ENCODE measurements at regions not wholly inside any gene's neighbourhood (a gene's known extent, or its start where the extent isn't known, plus 50 kb on each side); places are given as distances from the start of the nearest gene placed in this dataset.

- H3K4me1 ChIP-seq (ENCODE audit: insufficient read depth, low read length, poor library complexity, severe bottlenecking), result no peaks in the 10 kb centered on the region
- POLR2A ChIA-PET (ENCODE audit: low non-redundant PET), result no interaction called here
- BruUV-seq (replicated peaks), result no TSS peak
- H3K27ac ChIP-seq (ENCODE audit: low read depth, low read length, poor library complexity, severe bottlenecking), result no peak overlapping the region
- H3K4me3 ChIP-seq (ENCODE audit: low read depth, low read length, poor library complexity, severe bottlenecking), result no peak overlapping the region
- no peak for DNase-seq (ENCODE audit: low spot score)
- intact Hi-C loops (cut with micrococcal nuclease; ENCODE audit: unreplicated experiment), result no loop called here
- TF ChIP-seq EZH2 (IDR thresholded peaks at IDR 0.05; ENCODE audit: borderline replicate concordance, low read depth, low read length, poor library complexity, severe bottlenecking), result no peak
- TF ChIP-seq CTCF (conservative IDR thresholded peaks at IDR 0.05; ENCODE audit: low read depth, low read length), result no peak
- peaks cover 12% of the 10 kb centered on the region for H3K9me3 ChIP-seq (ENCODE audit: low read depth, low read length, poor library complexity, severe bottlenecking)
- H3K27me3 ChIP-seq (replicated peaks; ENCODE audit: insufficient read depth, low read depth, low read length, poor library complexity), result no peaks in the 10 kb centered on the region
- H3K36me3 ChIP-seq (ENCODE audit: insufficient read depth, low read length, poor library complexity, severe bottlenecking), result no peaks in the 10 kb centered on the region
- CTCF ChIA-PET, result no interaction called here
Observed at GRCh38 chr2:240229005-240229404, 88.5 kb upstream of the OTOS start.

GRCh38 chr2:240229603-240230235 lies 89.3 kb upstream of the OTOS start:
- POLR2A ChIA-PET (ENCODE audit: low non-redundant PET), result no interaction called here
- Histone ChIP-seq H3K27ac (ENCODE audit: low read depth, low read length, poor library complexity, severe bottlenecking) (no peak overlapping the region), H3K4me3 (ENCODE audit: low read depth, low read length, poor library complexity, severe bottlenecking) (no peak overlapping the region), H3K36me3 (ENCODE audit: insufficient read depth, low read length, poor library complexity, severe bottlenecking) (no peaks in the 10 kb centered on the region), H3K4me1 (ENCODE audit: insufficient read depth, low read length, poor library complexity, severe bottlenecking) (no peaks in the 10 kb centered on the region), H3K27me3 (replicated peaks; ENCODE audit: insufficient read depth, low read depth, low read length, poor library complexity) (no peaks in the 10 kb centered on the region), H3K9me3 (ENCODE audit: low read depth, low read length, poor library complexity, severe bottlenecking) (peaks cover 12% of the 10 kb centered on the region)
- DNase-seq (ENCODE audit: low spot score), result no peak
- no TSS peak for BruUV-seq (replicated peaks)
- CTCF ChIA-PET, result no interaction called here
- no peak for TF ChIP-seq EZH2 (IDR thresholded peaks at IDR 0.05; ENCODE audit: borderline replicate concordance, low read depth, low read length, poor library complexity, severe bottlenecking)
- TF ChIP-seq CTCF (conservative IDR thresholded peaks at IDR 0.05; ENCODE audit: low read depth, low read length), result no peak
- intact Hi-C loops (cut with micrococcal nuclease; ENCODE audit: unreplicated experiment), result no loop called here

- Histone ChIP-seq H3K4me3 (ENCODE audit: low read depth, low read length, poor library complexity, severe bottlenecking) (no peak overlapping the region), H3K27me3 (replicated peaks; ENCODE audit: insufficient read depth, low read depth, low read length, poor library complexity) (no peaks in the 10 kb centered on the region), H3K4me1 (ENCODE audit: insufficient read depth, low read length, poor library complexity, severe bottlenecking) (no peaks in the 10 kb centered on the region), H3K36me3 (ENCODE audit: insufficient read depth, low read length, poor library complexity, severe bottlenecking) (no peaks in the 10 kb centered on the region), H3K27ac (ENCODE audit: low read depth, low read length, poor library complexity, severe bottlenecking) (no peak overlapping the region), H3K9me3 (ENCODE audit: low read depth, low read length, poor library complexity, severe bottlenecking) (peaks cover 12% of the 10 kb centered on the region)
- ChIA-PET CTCF (no interaction called here), POLR2A (ENCODE audit: low non-redundant PET) (no interaction called here)
- TF ChIP-seq EZH2 (IDR thresholded peaks at IDR 0.05; ENCODE audit: borderline replicate concordance, low read depth, low read length, poor library complexity, severe bottlenecking), result no peak
- no peak for TF ChIP-seq CTCF (conservative IDR thresholded peaks at IDR 0.05; ENCODE audit: low read depth, low read length)
- no peak for DNase-seq (ENCODE audit: low spot score)
- intact Hi-C loops (cut with micrococcal nuclease; ENCODE audit: unreplicated experiment), result no loop called here
- no TSS peak for BruUV-seq (replicated peaks)
Observed at GRCh38 chr2:240230291-240230931, 90.0 kb upstream of the OTOS start.

Data from A673 (cell line).